ENCODE measurements at regions not wholly inside any gene's neighbourhood (a gene's known extent, or its start where the extent isn't known, plus 50 kb on each side); places are given as distances from the start of the nearest gene placed in this dataset.

DNA sequence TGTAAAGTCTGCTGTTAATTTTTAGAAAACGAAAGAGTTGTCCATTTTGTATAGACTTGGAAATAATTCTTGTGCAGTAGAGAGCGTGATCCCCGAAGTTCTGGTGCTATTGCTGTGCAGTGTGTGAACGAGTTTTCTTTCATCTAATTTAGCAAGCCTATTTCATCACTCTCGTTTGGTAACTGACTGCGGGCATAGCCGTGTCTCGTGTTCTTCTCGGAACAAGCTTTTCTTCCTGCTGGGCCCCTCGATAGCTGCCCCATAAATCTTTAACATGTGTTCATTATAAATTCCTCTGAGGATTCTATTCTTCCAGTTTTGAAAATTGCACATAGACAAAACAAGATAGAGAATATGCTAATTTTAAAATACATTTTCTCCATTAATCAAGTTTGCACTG is 622.0 kb upstream of the PFKP start:
- Mint-ChIP-seq H3K4me1 (ENCODE audit: low read depth) (no peaks in the 10 kb centered on the region), H3K27me3 (ENCODE audit: low read depth) (no peaks in the 10 kb centered on the region), H3K36me3 (ENCODE audit: low read depth) (no peaks in the 10 kb centered on the region), H3K27ac (no peak overlapping the region), H3K4me3 (ENCODE audit: low read depth) (no peak overlapping the region), H3K9me3 (peaks cover 6% of the 10 kb centered on the region)
- intact Hi-C loops (cut with micrococcal nuclease), result no loop called here
- no peak for DNase-seq (ENCODE audit: low spot score)

DNA sequence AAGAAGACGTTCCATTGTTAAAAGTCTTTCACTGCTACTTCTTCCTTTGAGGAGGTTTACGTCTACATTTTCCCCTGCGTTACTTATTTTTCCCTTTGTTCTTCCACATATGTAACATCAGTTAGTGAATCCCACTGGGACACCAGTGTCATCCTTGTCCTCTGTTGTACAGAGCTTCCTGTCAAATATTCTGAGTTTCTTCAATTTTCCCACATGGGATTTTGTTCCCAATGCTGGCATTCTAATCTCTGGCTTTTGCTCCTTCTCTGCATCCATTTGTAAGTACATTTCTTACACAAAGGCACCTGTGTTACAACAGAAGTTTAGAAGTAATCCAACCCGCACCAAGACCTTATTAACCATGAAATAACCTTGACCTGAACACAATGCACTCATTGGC is 627.4 kb upstream of the PFKP start:
- no peaks in the 10 kb centered on the region for H3K4me1 Mint-ChIP-seq (ENCODE audit: low read depth)
- no peak for DNase-seq (ENCODE audit: low spot score)
- H3K9me3 Mint-ChIP-seq, result no peaks in the 10 kb centered on the region
- H3K27me3 Mint-ChIP-seq (ENCODE audit: low read depth), result no peaks in the 10 kb centered on the region
- intact Hi-C loops (cut with micrococcal nuclease), result no loop called here
- H3K4me3 Mint-ChIP-seq (ENCODE audit: low read depth), result no peak overlapping the region
- H3K27ac Mint-ChIP-seq, result no peak overlapping the region
- no peaks in the 10 kb centered on the region for H3K36me3 Mint-ChIP-seq (ENCODE audit: low read depth)

DNA sequence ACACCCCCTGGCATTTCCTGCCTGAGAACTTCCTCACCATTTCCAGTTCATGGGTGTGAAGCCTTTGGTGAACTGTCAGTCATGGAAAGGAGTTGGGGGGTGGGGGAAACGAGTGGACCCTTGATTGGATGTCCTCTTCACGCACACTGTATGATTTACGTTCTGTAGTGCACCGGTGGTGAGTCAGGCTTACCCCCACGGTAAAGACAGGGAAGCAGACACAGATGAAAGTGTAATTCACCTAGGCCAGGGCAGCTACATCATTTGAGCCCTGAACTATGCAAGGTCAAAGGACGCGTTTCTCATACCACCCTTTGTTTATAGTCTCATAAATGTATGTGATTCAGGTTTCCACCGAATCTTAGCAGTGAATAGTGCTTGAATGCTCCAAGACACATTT is 628.3 kb upstream of the PFKP start:
- H3K27ac Mint-ChIP-seq, result no peak overlapping the region
- intact Hi-C loops (cut with micrococcal nuclease), result no loop called here

DNA sequence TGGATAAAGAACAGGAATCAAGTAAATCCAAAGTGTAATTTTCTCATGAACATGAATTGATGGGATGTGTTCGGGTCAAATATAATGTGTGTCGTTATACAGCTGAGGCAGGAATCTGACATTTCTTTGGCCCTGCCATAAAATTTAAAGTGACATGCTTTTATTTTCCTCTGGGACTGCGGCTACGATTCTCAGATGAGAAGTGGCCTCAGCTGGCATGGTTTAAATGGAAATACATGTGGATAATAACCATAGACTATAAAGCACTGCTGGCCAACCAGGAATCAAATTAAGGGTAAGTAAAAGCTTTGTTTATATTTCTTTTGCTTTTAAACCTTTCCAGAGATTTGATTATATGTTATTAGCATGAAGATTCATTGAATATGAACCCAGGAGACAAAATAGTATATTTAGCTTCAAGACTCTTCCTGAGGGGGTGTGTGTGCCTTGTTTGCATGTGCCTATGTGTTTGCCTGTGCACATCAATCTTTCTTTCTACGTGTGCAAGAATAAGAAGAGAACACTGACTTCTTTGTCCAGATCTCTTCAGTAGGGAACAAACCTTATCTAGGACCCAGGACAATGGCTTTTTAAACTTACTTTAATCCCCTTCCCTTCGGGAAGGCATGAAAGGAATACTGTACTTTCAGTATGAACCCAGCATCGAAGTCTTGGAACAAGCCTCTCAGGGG is 629.0 kb upstream of the PFKP start:
- Mint-ChIP-seq H3K27me3 (ENCODE audit: low read depth) (no peaks in the 10 kb centered on the region), H3K9me3 (no peaks in the 10 kb centered on the region), H3K36me3 (ENCODE audit: low read depth) (no peaks in the 10 kb centered on the region), H3K27ac (no peak overlapping the region), H3K4me1 (ENCODE audit: low read depth) (no peaks in the 10 kb centered on the region), H3K4me3 (ENCODE audit: low read depth) (no peak overlapping the region)
- intact Hi-C loops (cut with micrococcal nuclease), result no loop called here
- no peak for DNase-seq (ENCODE audit: low spot score)

More for the DNA sequence above, 628.3 kb upstream of the PFKP start:
- no peak overlapping the region for H3K4me3 Mint-ChIP-seq (ENCODE audit: low read depth)
- no peaks in the 10 kb centered on the region for H3K27me3 Mint-ChIP-seq (ENCODE audit: low read depth)
- no peaks in the 10 kb centered on the region for H3K4me1 Mint-ChIP-seq (ENCODE audit: low read depth)
- no peaks in the 10 kb centered on the region for H3K36me3 Mint-ChIP-seq (ENCODE audit: low read depth)
- DNase-seq (ENCODE audit: low spot score), result no peak
- no peaks in the 10 kb centered on the region for H3K9me3 Mint-ChIP-seq

DNA sequence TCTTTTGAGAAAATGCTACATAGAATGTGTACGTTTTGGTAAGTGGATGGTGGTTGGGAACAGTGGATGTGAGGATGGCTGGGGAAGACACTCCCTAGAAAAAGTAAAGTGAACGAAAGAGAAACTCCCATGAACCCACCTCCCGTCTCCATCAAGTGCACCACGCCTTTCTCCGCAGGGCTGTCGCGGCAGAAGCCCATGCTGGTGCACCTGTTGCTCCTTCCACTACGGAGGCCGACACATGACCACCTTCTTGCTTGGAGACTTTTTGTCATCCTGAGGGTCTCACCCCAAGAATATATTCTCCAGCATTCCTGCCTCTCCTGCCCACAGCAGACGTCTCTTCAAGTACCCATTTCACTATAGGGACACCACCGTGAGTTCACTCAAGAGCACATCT is 630.4 kb upstream of the PFKP start:
- no peaks in the 10 kb centered on the region for H3K9me3 Mint-ChIP-seq
- no peak overlapping the region for H3K27ac Mint-ChIP-seq
- intact Hi-C loops (cut with micrococcal nuclease), result no loop called here
- H3K36me3 Mint-ChIP-seq (ENCODE audit: low read depth), result no peaks in the 10 kb centered on the region
- H3K4me1 Mint-ChIP-seq (ENCODE audit: low read depth), result no peaks in the 10 kb centered on the region
- no peak overlapping the region for H3K4me3 Mint-ChIP-seq (ENCODE audit: low read depth)
- no peaks in the 10 kb centered on the region for H3K27me3 Mint-ChIP-seq (ENCODE audit: low read depth)
- DNase-seq (ENCODE audit: low spot score), result no peak

DNA sequence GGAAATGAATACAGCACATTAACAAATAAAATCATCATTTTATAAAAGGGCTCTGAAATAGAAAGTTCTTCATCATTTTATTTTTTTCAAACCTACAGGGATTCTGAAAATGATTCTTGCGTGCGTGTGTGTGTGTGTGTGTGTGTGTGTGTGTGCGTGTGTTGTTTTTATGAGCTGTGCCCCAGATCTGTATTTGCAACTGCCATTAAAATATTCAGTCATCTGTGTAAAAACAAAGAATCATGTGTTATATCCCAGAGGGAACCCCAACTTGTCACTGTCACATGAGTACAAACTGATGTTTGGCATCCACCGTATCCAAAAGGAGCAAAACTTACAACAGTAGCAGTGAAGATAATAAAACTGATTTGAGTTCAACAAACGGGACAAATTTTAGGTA is 635.4 kb upstream of the PFKP start:
- H3K9me3 Mint-ChIP-seq, result no peaks in the 10 kb centered on the region
- H3K27me3 Mint-ChIP-seq (ENCODE audit: low read depth), result no peaks in the 10 kb centered on the region
- no peak overlapping the region for H3K27ac Mint-ChIP-seq
- H3K36me3 Mint-ChIP-seq (ENCODE audit: low read depth), result no peaks in the 10 kb centered on the region
- intact Hi-C loops (cut with micrococcal nuclease), result no loop called here
- H3K4me3 Mint-ChIP-seq (ENCODE audit: low read depth), result no peak overlapping the region
- DNase-seq (ENCODE audit: low spot score), result no peak
- H3K4me1 Mint-ChIP-seq (ENCODE audit: low read depth), result no peaks in the 10 kb centered on the region

DNA sequence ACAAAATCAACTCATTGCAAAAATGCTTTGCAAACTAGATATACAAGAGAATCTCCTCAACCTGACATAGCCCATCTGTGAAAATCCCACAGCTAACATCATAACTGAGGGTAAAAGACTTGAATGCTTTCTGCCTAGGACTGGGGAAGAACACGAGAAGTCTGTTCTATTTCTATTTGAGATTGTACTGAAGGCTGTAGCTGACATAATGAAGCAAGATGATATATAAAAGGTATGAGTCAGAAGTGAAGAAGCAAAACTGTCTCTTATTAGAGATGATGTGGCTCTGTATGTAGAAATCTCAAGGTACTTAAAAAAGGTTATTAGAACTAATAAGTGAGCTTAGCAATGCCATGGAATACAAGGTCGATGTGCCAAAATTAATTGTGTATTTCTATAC is 639.9 kb upstream of the PFKP start:
- intact Hi-C loops (cut with micrococcal nuclease), result no loop called here
- Mint-ChIP-seq H3K36me3 (ENCODE audit: low read depth) (no peaks in the 10 kb centered on the region), H3K27me3 (ENCODE audit: low read depth) (no peaks in the 10 kb centered on the region), H3K27ac (no peak overlapping the region), H3K9me3 (no peaks in the 10 kb centered on the region), H3K4me3 (ENCODE audit: low read depth) (no peak overlapping the region), H3K4me1 (ENCODE audit: low read depth) (no peaks in the 10 kb centered on the region)
- no peak for DNase-seq (ENCODE audit: low spot score)

DNA sequence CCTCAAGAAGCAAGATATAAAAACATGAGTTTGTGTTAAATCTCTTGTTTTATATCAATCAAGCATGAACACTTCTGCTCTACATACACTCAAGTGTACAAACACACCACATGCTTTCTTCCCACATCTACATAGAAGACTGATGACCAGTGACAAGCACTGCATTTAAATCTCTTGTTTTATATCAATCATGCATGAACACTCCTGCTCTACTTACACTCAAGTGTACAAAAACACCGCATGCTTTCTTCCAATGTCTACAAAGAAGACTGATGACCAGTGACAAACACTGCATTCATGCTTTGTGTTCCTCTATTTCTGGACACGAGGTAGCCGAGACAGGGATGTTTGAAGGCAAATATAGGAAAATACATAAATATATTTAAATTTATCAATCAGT is 642.0 kb upstream of the PFKP start:
- Mint-ChIP-seq H3K27ac (no peak overlapping the region), H3K27me3 (ENCODE audit: low read depth) (no peaks in the 10 kb centered on the region), H3K4me1 (ENCODE audit: low read depth) (no peaks in the 10 kb centered on the region), H3K4me3 (ENCODE audit: low read depth) (no peak overlapping the region), H3K36me3 (ENCODE audit: low read depth) (no peaks in the 10 kb centered on the region), H3K9me3 (no peaks in the 10 kb centered on the region)
- DNase-seq (ENCODE audit: low spot score), result no peak
- intact Hi-C loops (cut with micrococcal nuclease), result no loop called here

DNA sequence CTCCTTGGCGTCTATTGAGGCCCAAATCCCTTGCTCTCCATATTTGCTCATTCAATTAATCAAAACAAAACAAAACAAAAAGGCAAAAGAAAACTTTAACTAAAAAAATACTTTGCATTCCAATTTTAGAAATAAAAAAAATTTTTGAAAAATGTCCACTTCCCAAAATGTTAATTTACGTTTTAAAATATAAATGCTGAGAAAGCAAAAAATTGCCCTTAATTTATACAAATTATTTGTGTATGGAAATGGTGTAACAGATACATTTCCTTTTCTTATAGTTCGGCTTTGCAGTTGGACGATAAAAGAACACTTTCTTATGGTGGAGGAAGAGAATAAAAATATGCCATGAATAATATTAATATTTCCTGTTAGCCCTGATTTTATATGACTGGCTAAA is 652.8 kb upstream of the PFKP start:
- intact Hi-C loops (cut with micrococcal nuclease), result no loop called here
- no peaks in the 10 kb centered on the region for H3K36me3 Mint-ChIP-seq (ENCODE audit: low read depth)
- H3K4me3 Mint-ChIP-seq (ENCODE audit: low read depth), result no peak overlapping the region
- no peak overlapping the region for H3K27ac Mint-ChIP-seq
- DNase-seq (ENCODE audit: low spot score), result no peak
- H3K4me1 Mint-ChIP-seq (ENCODE audit: low read depth), result no peaks in the 10 kb centered on the region
- peaks cover 8% of the 10 kb centered on the region for H3K9me3 Mint-ChIP-seq
- H3K27me3 Mint-ChIP-seq (ENCODE audit: low read depth), result no peaks in the 10 kb centered on the region

DNA sequence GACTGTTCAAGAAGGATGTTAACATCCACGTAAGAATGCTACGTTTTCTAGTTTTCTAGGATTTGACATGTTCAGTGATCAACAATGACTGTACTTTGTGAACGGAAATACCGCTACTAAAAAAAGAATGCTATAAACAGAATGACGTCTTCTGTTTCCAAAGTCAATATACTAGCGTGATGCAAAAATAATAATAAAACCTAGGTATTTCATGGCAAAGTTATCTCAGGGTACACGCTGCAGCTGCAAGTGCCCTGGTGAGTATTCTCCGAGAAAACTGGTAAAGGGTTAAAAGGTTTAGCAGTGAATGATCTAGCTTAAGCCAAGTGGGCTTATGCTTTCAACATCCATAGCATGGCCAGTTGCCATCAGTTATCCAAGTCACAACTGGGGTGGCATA is 653.3 kb upstream of the PFKP start:
- no peaks in the 10 kb centered on the region for H3K4me1 Mint-ChIP-seq (ENCODE audit: low read depth)
- H3K9me3 Mint-ChIP-seq, result peaks cover 8% of the 10 kb centered on the region
- no peak overlapping the region for H3K27ac Mint-ChIP-seq
- no peaks in the 10 kb centered on the region for H3K27me3 Mint-ChIP-seq (ENCODE audit: low read depth)
- H3K36me3 Mint-ChIP-seq (ENCODE audit: low read depth), result no peaks in the 10 kb centered on the region
- intact Hi-C loops (cut with micrococcal nuclease), result no loop called here
- no peak overlapping the region for H3K4me3 Mint-ChIP-seq (ENCODE audit: low read depth)
- no peak for DNase-seq (ENCODE audit: low spot score)

DNA sequence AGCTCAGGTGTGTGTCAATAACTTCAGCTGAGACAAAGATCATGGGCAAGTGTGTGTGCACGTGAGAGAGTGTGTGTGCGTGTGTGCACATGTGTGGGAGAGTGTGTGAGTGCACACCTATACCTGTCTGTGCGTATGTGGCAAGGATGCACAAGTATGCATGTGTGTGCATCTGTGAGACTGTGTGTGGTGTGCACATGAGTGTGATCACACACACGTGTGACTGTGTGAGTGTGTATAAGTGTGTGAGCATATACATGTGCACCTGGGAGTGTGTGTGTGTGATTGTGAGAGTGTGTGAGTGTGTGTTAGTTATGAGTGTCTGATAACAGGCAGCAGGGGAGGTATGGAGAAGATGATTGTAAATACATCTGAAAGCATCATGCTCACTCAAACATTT is 657.3 kb upstream of the PFKP start:
- intact Hi-C loops (cut with micrococcal nuclease), result no loop called here
- Mint-ChIP-seq H3K9me3 (peaks cover 8% of the 10 kb centered on the region), H3K36me3 (ENCODE audit: low read depth) (no peaks in the 10 kb centered on the region), H3K27me3 (ENCODE audit: low read depth) (no peaks in the 10 kb centered on the region), H3K4me3 (ENCODE audit: low read depth) (no peak overlapping the region), H3K27ac (no peak overlapping the region), H3K4me1 (ENCODE audit: low read depth) (no peaks in the 10 kb centered on the region)
- no peak for DNase-seq (ENCODE audit: low spot score)

DNA sequence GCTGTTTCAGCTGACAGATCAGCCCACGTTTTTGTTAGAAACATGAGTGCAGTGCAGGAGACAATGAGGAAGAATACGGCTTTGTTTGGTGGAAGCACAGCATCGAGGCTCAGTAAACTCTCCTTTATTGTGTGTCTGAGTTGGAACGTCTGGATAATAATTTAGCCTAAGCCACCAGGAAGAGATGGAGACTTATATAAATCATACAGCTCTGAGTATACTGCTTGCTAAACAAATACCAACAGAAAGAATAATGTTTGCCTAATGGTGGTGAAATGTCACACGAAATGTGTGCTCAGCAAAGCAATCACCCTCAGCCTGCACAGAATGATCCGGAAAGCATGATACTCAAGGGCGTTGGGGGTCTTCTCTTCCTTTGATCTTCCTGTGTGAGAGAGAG is 664.1 kb upstream of the ADARB2 start:
- no peak overlapping the region for H3K4me3 Mint-ChIP-seq (ENCODE audit: low read depth)
- H3K36me3 Mint-ChIP-seq (ENCODE audit: low read depth), result no peaks in the 10 kb centered on the region
- no peak for DNase-seq (ENCODE audit: low spot score)
- H3K27ac Mint-ChIP-seq, result no peak overlapping the region
- intact Hi-C loops (cut with micrococcal nuclease), result no loop called here
- no peaks in the 10 kb centered on the region for H3K27me3 Mint-ChIP-seq (ENCODE audit: low read depth)
- H3K9me3 Mint-ChIP-seq, result no peaks in the 10 kb centered on the region
- no peaks in the 10 kb centered on the region for H3K4me1 Mint-ChIP-seq (ENCODE audit: low read depth)

DNA sequence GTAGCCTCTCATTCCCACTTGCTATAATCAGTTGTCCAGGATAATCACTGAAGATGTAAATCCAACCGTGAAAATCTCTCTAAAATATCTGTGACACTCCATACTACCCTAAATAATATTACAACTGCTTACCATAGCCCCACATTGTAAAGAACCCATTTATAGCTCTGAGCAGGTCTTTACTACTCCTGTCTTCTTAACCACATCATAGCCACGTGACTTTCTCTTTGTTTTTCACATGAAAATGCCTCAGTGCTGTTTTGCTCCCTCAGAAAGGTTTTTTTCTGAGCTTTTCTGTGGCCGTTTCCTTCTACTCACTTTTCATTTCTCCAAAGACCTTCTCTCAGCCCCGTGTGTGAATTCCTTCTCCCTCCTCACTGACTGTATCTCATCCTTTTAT is 662.2 kb upstream of the ADARB2 start:
- Mint-ChIP-seq H3K4me3 (ENCODE audit: low read depth) (no peak overlapping the region), H3K9me3 (no peaks in the 10 kb centered on the region), H3K27me3 (ENCODE audit: low read depth) (no peaks in the 10 kb centered on the region), H3K36me3 (ENCODE audit: low read depth) (no peaks in the 10 kb centered on the region), H3K27ac (no peak overlapping the region), H3K4me1 (ENCODE audit: low read depth) (no peaks in the 10 kb centered on the region)
- no peak for DNase-seq (ENCODE audit: low spot score)
- intact Hi-C loops (cut with micrococcal nuclease), result no loop called here

DNA sequence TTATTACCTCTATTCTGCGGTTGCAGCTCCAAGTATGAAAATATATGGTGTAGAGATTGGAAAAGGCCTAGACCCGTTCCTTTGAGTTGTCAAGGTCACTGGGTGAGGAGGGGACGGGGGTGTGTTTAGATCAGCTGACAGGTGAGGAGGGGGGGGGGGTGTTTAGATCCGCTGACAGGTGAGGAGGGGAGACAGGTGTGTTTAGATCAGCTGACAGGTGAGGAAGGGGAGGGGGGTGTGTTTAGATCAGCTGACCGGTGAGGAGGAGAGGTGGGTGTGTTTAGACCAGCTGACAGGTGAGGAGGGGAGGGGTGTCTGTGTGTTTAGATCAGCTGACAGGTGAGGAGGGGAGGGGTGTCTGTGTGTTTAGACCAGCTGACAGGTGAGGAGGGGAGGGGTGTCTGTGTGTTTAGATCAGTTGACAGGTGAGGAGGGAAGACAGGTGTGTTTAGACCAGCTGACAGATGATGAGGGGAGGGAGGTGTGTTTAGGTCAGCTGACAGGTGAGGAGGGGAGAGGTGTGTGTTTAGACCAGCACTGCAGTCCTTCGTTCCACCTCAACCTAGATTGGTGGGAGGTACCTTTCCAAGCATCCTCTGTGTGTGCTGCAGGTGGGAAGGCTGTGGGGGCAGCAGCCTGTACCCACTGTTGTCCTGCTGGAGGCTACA is 655.0 kb upstream of the ADARB2 start:
- H3K36me3 Mint-ChIP-seq (ENCODE audit: low read depth), result no peaks in the 10 kb centered on the region
- H3K9me3 Mint-ChIP-seq, result no peaks in the 10 kb centered on the region
- no peak overlapping the region for H3K27ac Mint-ChIP-seq
- no peak overlapping the region for H3K4me3 Mint-ChIP-seq (ENCODE audit: low read depth)
- no peaks in the 10 kb centered on the region for H3K27me3 Mint-ChIP-seq (ENCODE audit: low read depth)
- intact Hi-C loops (cut with micrococcal nuclease), result no loop called here
- H3K4me1 Mint-ChIP-seq (ENCODE audit: low read depth), result no peaks in the 10 kb centered on the region
- no peak for DNase-seq (ENCODE audit: low spot score)
